GM21825 (cell line): ENCODE measurements at regions not wholly inside any gene's neighbourhood (a gene's known extent, or its start where the extent isn't known, plus 50 kb on each side); places are given as distances from the start of the nearest gene placed in this dataset.

Experiments
- ATAC-seq: cut with Tn5 transposase; IDR thresholded peaks from one replicate; pipeline ENCODE4 v1.9.1; 2021; ENCODE audit warnings: mild to moderate bottlenecking, moderate library complexity; ENCODE audit not compliant: unreplicated experiment

DNA sequence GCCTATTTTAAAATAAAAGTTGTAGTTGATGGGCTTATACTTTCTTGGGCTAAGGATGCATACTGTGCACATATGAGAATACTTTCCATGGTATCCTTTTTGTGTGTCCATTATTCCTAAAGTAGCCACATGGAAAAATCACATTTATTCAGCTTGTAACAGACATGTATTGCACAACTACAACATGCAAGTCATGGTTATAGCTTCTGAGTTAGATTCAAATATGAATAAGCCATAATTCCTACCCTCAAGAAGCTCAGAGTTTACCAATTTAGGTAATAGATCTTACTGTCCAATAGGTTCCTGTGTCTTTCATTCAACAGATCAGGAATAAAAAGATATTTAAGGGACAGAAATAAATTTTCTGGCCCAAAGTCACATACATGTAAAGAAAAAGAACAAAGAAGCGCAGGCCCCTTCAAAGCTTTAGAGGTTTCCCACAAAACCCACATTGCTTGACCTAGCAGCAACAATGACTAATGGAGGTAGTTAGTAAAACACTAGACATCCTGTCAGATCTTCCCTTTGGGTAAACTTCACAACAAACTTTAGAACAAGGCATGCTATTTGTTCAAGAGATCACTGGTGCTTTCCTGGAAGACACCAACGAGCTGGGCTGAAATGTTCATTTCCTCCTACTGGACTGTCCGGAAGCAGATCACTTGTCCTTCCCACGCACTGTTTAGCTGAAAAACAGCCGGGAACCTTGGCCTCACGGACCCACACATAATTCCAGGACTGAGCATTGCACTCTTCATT, 78.4 kb upstream of the ITGA1 start:
- ATAC-seq = peak; percentile 78

DNA sequence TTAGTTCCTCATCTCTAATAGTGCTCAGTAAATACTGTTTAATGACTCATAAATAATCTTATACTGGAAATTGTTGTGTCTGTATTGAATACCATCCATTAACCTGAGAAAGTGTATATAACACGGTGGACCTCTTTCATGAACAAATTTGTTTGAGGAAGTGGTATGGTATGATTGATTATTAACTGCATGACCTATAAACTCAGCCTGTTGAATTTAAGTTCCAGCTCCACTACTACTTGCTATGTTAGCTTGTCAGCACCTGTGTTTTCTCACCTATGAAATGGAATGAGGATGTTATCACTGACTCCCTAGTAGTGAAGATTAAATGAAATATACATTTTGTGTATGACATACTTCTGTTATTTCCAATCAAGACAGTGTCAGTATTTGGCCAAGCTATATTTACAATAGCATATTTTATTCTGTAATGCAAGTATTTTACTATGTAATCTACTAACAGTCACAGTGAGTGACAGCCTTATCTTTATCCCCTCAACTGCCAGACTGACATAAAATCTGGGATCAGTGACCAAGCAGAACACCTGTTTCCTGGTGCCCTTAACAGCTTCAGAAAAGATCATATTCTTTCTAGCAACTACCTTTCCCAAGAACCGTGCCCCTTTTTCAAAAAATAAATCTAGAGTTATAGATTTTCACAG, 77.3 kb upstream of the ITGA1 start:
- peak; percentile 72 for ATAC-seq

DNA sequence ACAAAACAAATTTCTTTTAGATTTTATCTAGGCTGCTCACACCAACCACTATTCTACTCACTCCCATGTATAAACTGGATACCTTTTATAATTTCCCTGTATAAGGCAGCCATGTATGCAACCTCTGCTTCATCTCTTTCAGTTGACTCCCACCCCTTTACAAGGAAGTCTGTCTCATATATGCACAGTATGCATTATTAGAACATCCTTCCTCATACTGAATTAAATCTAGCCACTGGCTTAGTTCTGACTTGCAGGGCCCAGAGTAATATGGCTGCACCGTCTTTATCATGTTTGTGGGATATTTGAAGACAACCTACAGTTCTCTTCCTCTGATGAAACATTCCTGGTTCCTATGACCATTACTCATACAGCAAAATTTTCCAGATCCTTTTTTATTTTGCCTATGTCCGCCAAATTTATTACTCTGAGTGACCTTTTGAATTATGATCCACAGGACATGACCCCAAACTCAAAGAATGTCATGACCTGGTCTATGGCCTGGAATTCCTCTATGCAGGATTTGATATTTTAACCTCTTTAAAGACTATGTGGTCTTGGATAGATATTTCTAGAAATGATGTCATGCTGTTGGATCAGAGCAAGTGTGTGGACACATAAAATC, 76.6 kb upstream of the ITGA1 start:
- no peak for ATAC-seq

DNA sequence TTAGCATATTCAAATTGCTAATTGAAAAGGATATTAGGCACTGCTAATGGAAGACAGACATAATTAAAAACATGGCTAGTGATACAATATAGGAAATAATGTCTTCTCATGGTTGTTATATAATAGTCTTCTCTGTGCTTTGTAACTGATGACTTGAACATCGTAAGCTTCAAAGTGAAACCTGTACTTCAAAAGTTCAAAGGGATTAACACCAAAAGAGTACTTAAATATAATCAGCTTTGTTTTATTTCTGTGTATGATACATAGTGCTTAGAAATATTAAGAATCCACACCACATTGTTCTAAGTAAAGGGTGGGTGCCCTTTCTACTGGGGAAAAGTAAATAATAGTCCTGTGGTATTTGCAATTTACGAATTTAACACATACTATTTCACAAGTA, 75.4 kb upstream of the ITGA1 start:
- no peak for ATAC-seq

DNA sequence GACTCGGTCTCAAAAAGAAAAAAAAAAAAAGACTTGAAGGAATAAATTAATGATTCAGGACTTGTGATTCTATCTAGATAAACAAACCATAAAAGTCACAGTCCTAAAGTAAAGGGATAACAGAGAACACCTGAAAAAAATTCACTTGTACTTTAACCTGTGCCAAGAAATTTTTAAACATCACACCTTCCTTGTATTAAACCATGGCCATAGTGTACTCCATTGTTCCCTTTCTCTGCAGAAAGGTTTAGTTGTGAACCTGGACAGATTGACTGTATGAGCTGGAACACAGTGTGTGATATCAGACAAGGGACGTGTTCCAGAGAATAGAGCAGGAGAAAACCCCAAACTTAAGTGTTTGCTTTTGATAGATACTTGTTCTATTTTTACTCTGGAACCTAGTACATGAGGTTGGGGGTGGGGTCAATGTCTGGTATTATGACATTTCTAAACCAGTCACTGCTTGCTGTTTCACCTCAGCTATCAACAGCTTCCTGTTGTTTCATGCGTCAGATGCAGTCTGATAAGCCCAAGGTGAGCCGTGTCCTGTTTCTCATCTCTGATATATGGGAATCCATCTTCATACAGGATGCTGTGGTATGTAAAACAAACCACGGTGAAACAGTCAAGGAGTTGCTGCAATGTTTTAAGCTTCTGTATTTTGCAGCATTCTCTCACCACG, 62.5 kb upstream of the ITGA1 start:
- ATAC-seq = peak; percentile 84

DNA sequence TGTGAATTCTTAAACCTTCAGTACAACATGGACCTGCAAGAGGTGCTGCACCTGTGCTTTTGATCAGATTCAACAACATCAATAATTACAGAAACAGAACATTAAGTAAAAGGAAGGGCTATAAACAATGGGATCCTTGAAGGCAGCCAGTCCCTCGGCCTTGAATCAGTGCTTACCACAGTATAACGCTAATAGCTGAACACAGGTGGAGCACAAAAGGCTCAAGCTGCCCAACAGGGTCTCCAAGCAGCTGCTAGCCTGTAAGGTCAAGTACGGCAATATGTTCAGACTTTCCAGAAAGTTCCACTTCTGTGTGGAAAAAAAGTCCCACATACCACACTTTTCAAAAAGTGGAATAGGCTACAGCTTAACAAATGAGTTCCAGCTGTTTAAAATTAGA, 61.9 kb upstream of the ITGA1 start:
- ATAC-seq = no peak

DNA sequence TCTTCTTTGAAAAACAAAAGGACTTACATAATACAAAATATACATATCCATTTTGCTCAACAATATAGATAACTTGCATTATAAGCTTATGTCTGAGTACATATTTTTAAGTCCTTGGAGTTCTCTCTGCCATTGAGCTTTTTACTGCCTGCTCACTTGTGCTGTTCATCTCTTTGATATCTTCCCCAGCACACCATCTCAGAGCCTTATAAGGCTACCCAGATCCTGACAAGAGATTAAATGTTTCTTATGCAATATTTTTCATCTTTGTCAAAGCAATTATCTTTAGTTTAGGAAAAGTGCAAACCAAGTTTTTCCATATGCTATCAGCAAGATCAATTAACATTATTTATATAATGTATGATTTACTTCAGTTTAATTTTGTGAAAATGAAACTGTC, 60.7 kb upstream of the ITGA1 start:
- no peak for ATAC-seq

DNA sequence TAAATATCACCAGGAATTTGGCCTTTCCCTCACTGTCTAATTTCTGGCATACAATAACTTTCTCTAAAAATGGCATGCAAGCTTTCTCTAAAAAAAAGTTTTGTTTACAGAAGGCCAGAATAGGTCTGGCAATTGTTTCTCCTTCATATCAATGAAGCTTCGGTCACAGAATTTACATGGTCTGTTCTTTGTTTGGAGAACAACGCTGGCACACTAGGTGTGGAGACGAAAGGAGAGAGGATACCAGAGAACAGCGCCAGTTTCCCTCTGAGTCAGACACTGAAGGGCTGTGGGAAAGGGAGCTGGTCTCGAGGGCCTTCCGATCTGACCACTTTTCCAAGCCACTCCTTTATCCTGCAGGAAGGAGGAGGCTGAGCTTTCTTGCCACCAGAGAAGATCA, 60.1 kb upstream of the ITGA1 start:
- ATAC-seq = no peak

DNA sequence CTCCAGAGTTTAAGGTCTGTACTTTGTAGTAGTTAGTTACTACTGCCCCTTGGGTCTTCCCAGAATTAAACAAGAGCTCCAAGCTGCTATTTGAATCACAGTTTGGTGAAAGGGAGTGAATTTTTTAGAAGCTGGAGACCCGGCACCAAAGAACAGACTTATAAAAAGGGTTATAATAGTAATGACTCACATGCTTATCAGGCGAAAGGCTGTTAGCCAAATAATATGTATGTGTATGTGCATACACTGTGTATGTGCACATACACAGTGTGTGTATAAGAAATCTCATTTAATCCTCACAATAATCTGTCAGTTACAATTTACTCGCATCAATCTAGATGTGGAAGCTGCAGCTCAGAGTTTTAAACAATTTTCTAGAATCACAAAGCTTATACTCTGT, 59.5 kb upstream of the ITGA1 start:
- no peak for ATAC-seq

DNA sequence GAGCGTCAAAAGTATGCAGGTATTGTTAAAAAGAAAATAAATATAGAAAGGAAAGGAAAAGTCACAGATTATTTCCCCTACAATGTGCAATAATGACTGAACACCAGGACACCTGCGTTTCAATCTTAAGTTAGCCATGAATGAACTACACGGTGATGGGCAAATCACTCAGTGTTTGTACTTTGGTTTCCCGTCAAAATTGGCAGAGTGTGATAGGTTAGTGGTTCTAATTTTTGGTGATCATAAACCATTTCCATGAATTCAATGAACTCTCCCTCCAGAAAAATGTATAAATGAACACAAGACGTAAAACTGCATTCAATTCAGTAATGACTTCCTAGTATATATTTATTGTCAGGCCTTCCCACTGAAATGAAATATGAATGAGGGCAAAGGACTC, 59.0 kb upstream of the ITGA1 start:
- ATAC-seq = no peak

DNA sequence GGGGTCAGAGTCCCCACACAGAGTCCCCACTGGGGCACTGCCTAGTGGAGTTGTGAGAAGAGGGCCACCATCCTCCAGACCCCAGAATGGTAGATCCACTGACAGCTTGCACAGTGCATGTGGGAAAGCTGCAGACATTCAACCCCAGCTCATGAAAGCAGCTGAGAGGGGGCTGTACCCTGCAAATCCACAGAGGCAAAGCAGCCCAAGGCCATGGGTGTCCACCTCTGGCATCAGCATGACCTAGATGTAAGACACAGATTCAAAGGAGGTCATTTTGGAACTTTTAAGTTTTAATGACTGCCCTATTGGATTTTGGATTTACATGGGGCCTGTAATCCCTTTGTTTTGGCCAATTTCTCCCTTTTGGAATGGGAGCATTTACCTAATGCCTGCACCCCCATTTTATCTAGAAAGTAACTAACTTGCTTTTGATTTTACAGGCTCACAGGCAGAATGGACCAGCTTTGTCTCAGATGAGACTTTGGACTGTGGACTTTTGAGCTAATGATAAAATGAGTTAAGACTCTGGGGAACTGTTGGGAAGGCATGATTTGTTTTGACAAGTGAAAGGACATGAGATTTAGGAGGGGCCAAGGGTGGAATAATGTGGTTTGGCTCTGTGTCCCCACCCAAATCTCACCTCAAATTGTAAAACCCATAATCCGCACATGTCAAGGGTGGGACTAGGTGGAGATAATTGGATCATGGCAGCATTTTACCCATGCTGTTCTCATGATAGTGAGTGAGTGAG, 56.3 kb upstream of the ITGA1 start:
- no peak for ATAC-seq

DNA sequence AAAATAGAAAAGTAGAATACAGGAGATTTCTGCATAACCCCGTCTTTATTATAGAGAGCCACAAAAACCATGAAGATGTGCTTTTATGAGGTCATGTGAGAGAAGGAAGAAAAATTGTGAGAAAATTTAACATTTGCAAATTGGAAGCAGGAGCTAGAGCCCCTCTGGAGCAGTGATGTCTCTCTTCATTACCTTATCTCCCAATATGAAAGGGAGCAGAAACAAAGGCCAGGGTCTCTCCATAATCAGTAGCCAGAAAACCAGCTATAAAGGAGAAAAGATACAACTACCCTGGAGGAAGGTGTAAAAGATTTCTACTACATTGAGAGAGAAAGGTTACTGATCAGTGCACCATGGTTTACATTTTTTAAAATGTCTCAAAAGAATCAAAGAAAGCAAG, 53.2 kb upstream of the ITGA1 start:
- no peak for ATAC-seq

DNA sequence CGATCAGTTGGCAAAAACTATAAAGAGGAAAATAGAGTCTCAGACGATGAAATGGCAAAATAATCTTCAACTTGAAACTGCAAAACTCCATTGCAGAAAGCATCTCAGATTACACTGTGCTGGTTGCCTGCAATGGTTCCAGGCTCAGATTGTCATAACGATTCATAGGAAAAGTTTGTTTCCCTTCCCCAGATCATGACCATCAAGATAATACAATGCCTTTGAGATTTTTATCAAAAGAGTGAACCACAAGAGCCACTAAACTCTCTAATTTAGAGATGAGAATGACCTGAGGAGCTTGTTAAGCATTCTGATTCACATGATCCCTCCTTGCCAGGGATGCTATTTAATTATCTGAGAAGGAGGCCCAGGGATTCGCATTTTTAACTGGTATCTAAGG, 52.6 kb upstream of the ITGA1 start:
- no peak for ATAC-seq
